Keratinocyte (primary cell): ENCODE measurements at regions not wholly inside any gene's neighbourhood (a gene's known extent, or its start where the extent isn't known, plus 50 kb on each side); places are given as distances from the start of the nearest gene placed in this dataset.

Source experiments
- DNase-seq: peaks from one replicate; pipeline ENCODE4 v3.0.0-alpha.2; 2011; ENCODE audit warnings: low read depth, missing footprints, low spot score
- FAIRE-seq: peaks from 2 replicates; lab custom pipeline; 2011; peaks lifted over from hg19 to GRCh38; lab: Jason Lieb, UNC
- H2AFZ ChIP-seq: 2 replicates; pipeline ENCODE4 v1.6.0; 2012; ENCODE audit warnings: low read length, control low read depth, inconsistent platforms; ENCODE audit not compliant: control insufficient read depth
- H3K27ac ChIP-seq: 2 replicates; pipeline ENCODE4 v1.5.1; 2011; ENCODE audit warnings: low read length; ENCODE audit not compliant: control insufficient read depth, insufficient read depth
- H3K27me3 ChIP-seq: 3 replicates; pipeline ENCODE4 v1.6.0; 2011; ENCODE audit warnings: low read length; ENCODE audit not compliant: control insufficient read depth, insufficient read depth; ENCODE audit errors: extremely low read depth
- H3K36me3 ChIP-seq, 2 experiments: 2 replicates in 1 of 2; 3 replicates in 1 of 2; pipeline ENCODE4 v1.5.1; 2011; ENCODE audit warnings: low read length in 2 of 2, mild to moderate bottlenecking in 1 of 2; ENCODE audit not compliant: control insufficient read depth in 2 of 2, insufficient read depth in 2 of 2; ENCODE audit errors: extremely low read depth in 1 of 2
- H3K4me1 ChIP-seq: 3 replicates; pipeline ENCODE4 v1.5.1; 2011; ENCODE audit warnings: low read length; ENCODE audit not compliant: control insufficient read depth, insufficient read depth; ENCODE audit errors: extremely low read depth
- H3K4me2 ChIP-seq: 3 replicates; pipeline ENCODE4 v1.6.0; 2011; ENCODE audit warnings: low read depth, low read length; ENCODE audit not compliant: control insufficient read depth, insufficient read depth; ENCODE audit errors: extremely low read depth
- H3K4me3 ChIP-seq, 3 experiments: fragments of 200-600 bp in 1 of 3; sonication (generic) in 1 of 3; 2 replicates in 2 of 3; 3 replicates in 1 of 3; pipeline ENCODE4 v1.5.1; 2011 to 2016; ENCODE audit warnings: low read length in 3 of 3, mild to moderate bottlenecking in 3 of 3, control low read depth in 2 of 3, inconsistent platforms in 1 of 3, low read depth in 1 of 3, mixed read lengths in 1 of 3, mixed run types in 1 of 3, moderate library complexity in 1 of 3; ENCODE audit not compliant: control insufficient read depth in 2 of 3, insufficient read depth in 2 of 3; ENCODE audit errors: extremely low read depth in 1 of 3
- H3K79me2 ChIP-seq: 2 replicates; pipeline ENCODE4 v1.6.0; 2012; ENCODE audit warnings: low read length; ENCODE audit not compliant: control insufficient read depth, insufficient read depth
- H3K9ac ChIP-seq: 3 replicates; pipeline ENCODE4 v1.6.0; 2011; ENCODE audit warnings: low read length; ENCODE audit not compliant: control insufficient read depth, insufficient read depth; ENCODE audit errors: extremely low read depth
- H3K9me1 ChIP-seq: 3 replicates; pipeline ENCODE4 v1.6.0; 2011; ENCODE audit warnings: low read length; ENCODE audit not compliant: control insufficient read depth, insufficient read depth; ENCODE audit errors: extremely low read depth
- H3K9me3 ChIP-seq: 2 replicates; pipeline ENCODE4 v1.5.1; 2012; ENCODE audit warnings: low read depth, low read length; ENCODE audit not compliant: control insufficient read depth
- H4K20me1 ChIP-seq: 3 replicates; pipeline ENCODE4 v1.6.0; 2011; ENCODE audit warnings: low read length; ENCODE audit not compliant: control insufficient read depth, insufficient read depth; ENCODE audit errors: extremely low read depth
- CTCF ChIP-seq, 3 experiments: IDR thresholded peaks in 1 of 3; conservative IDR thresholded peaks in 1 of 3; optimal IDR thresholded peaks in 1 of 3; 2 replicates in 2 of 3; 3 replicates in 1 of 3; pipeline versions ENCODE3 to v1.5.1; 2011; ENCODE audit warnings: low read length in 3 of 3, mild to moderate bottlenecking in 3 of 3, moderate library complexity in 2 of 3, control low read depth in 1 of 3, inconsistent platforms in 1 of 3; ENCODE audit not compliant: insufficient read depth in 2 of 3; ENCODE audit errors: extremely low read depth in 1 of 3
- EZH2 ChIP-seq: IDR thresholded peaks from one replicate; pipeline ENCODE4 v1.6.1; 2012; ENCODE audit warnings: inconsistent platforms, mild to moderate bottlenecking, low read length, moderate library complexity
- dilution Hi-C: fragments of 300-500 bp; cut with MboI; formaldehyde crosslinking; loops from one replicate; pipeline ENCODE4 v1.7.0; 2020; ENCODE audit warnings: low sequenced_read_pairs; ENCODE audit not compliant: extremely low pct_ligation_motif_present

GRCh38 chr10:78424723-78425122 lies 391.1 kb downstream of the RPS24 start:
- Histone ChIP-seq H3K79me2 (no peaks in the 10 kb centered on the region), H3K9me1 (no peaks in the 10 kb centered on the region), H3K36me3 (no peaks in the 10 kb centered on the region), H3K9ac (no peak overlapping the region), H2AFZ (no peak overlapping the region), H3K4me1 (no peaks in the 10 kb centered on the region), H3K4me3 (no peak overlapping the region), H3K9me3 (no peaks in the 10 kb centered on the region), H3K27me3 (peaks cover 6% of the 10 kb centered on the region), H3K27ac (no peak overlapping the region), H3K4me2 (no peak overlapping the region), H4K20me1 (no peaks in the 10 kb centered on the region)
- FAIRE-seq (no peak), DNase-seq (no peak)
- dilution Hi-C loops = no loop called here
- TF ChIP-seq CTCF (optimal IDR thresholded peaks at IDR 0.05 in 1 of 3, IDR thresholded peaks at IDR 0.05 in 1 of 3, conservative IDR thresholded peaks at IDR 0.05 in 1 of 3; ENCODE audit: extremely low read depth in 1 of 3, insufficient read depth in 2 of 3, low read length in 3 of 3) = peak in 2 of 3 experiments; percentile 19
- no peak for TF ChIP-seq EZH2

- FAIRE-seq = no peak
- H3K9ac ChIP-seq = no peak overlapping the region
- no peak overlapping the region for H3K4me3 ChIP-seq
- no peaks in the 10 kb centered on the region for H3K27me3 ChIP-seq
- no peaks in the 10 kb centered on the region for H3K36me3 ChIP-seq
- DNase-seq = no peak
- no peaks in the 10 kb centered on the region for H3K79me2 ChIP-seq
- no peak overlapping the region for H3K4me2 ChIP-seq
- H3K4me1 ChIP-seq = no peaks in the 10 kb centered on the region
- H3K27ac ChIP-seq = no peak overlapping the region
- H3K9me1 ChIP-seq = no peaks in the 10 kb centered on the region
- no peak for TF ChIP-seq CTCF (optimal IDR thresholded peaks at IDR 0.05 in 1 of 3, IDR thresholded peaks at IDR 0.05 in 1 of 3, conservative IDR thresholded peaks at IDR 0.05 in 1 of 3; ENCODE audit: extremely low read depth in 1 of 3, insufficient read depth in 2 of 3, low read length in 3 of 3)
- TF ChIP-seq EZH2 = no peak
- no peaks in the 10 kb centered on the region for H3K9me3 ChIP-seq
- dilution Hi-C loops = no loop called here
- no peak overlapping the region for H2AFZ ChIP-seq
- no peaks in the 10 kb centered on the region for H4K20me1 ChIP-seq
Measured at GRCh38 chr10:78426181-78426580, 392.5 kb downstream of the RPS24 start.
